SU-DHL-6 (cell line): ENCODE measurements at regions not wholly inside any gene's neighbourhood (a gene's known extent, or its start where the extent isn't known, plus 50 kb on each side); places are given as distances from the start of the nearest gene placed in this dataset.
A peak's percentile ranks its signal among the peaks of the same experiment; 100 is the strongest.

Experiments
- H2AFZ ChIP-seq: fragments of 200-600 bp; sonication (generic); 2 replicates; pipeline ENCODE4 v1.6.1; 2014; ENCODE audit warnings: low read depth, mild to moderate bottlenecking, moderate library complexity, mixed read lengths, antibody characterized with exemption, low read length; ENCODE audit not compliant: severe bottlenecking
- H3F3A ChIP-seq: fragments of 200-600 bp; shearing (Covaris generic); 2 replicates; pipeline ENCODE4 v1.6.0; 2016; ENCODE audit warnings: antibody characterized with exemption, mild to moderate bottlenecking; ENCODE audit not compliant: insufficient read depth
- H3K27ac ChIP-seq: fragments of 200-600 bp; sonication (generic); 2 replicates; pipeline ENCODE4 v1.5.1; 2016; ENCODE audit warnings: low read depth, mild to moderate bottlenecking, low read length, moderate library complexity, mixed read lengths
- H3K27me3 ChIP-seq: fragments of 200-600 bp; sonication (generic), shearing (Covaris generic); 2 replicates; pipeline ENCODE4 v1.6.0; 2014; ENCODE audit warnings: mild to moderate bottlenecking, low read length
- H3K36me3 ChIP-seq: fragments of 200-600 bp; sonication (generic); 2 replicates; pipeline ENCODE4 v1.6.1; 2014; ENCODE audit warnings: mild to moderate bottlenecking, low read length, mixed read lengths
- H3K4me2 ChIP-seq: fragments of 300-600, 200-600 bp; shearing (Covaris generic), sonication (generic); 2 replicates; pipeline ENCODE4 v1.6.0; 2014; ENCODE audit warnings: low read length, low read depth, mild to moderate bottlenecking; ENCODE audit not compliant: poor library complexity, severe bottlenecking
- H3K4me3 ChIP-seq: fragments of 200-600 bp; sonication (generic); 2 replicates; pipeline ENCODE4 v1.5.1; 2014; ENCODE audit warnings: antibody characterized with exemption, low read length, mild to moderate bottlenecking, mixed read lengths; ENCODE audit not compliant: insufficient read depth, poor library complexity, severe bottlenecking
- H3K79me2 ChIP-seq: fragments of 200-600 bp; sonication (generic); 2 replicates; pipeline ENCODE4 v1.6.1; 2014; ENCODE audit warnings: mild to moderate bottlenecking, low read length, moderate library complexity; ENCODE audit not compliant: insufficient read depth
- H3K9ac ChIP-seq: fragments of 200-600 bp; sonication (generic); 2 replicates; pipeline ENCODE4 v1.7.0; 2014; ENCODE audit warnings: mild to moderate bottlenecking, low read length
- H3K9me2 ChIP-seq: fragments of 200-600 bp; sonication (generic); replicated peaks from 2 replicates; pipeline ENCODE4 v1.6.1; 2014; ENCODE audit warnings: low read length; ENCODE audit not compliant: insufficient read depth
- H3K9me3 ChIP-seq: fragments of 200-600 bp; sonication (generic); 2 replicates; pipeline ENCODE4 v1.6.1; 2014; ENCODE audit warnings: low read length, mixed read lengths; ENCODE audit not compliant: insufficient read depth
- H4K20me1 ChIP-seq: fragments of 200-600 bp; sonication (generic); 2 replicates; pipeline ENCODE4 v1.6.1; 2014; ENCODE audit warnings: low read depth, mild to moderate bottlenecking, antibody characterized with exemption, low read length, moderate library complexity, mixed read lengths
- EZH2phosphoT487 ChIP-seq: fragments of 200-600 bp; sonication (generic), shearing (Covaris generic); conservative IDR thresholded peaks from 2 replicates; pipeline ENCODE4 v1.6.1; 2018; ENCODE audit warnings: mild to moderate bottlenecking, antibody characterized with exemption, low read length, moderate library complexity, mixed read lengths
- TF ChIP-seq, protein P1 (sequence below): fragments of 200-600 bp; sonication (generic); IDR thresholded peaks from one replicate; pipeline ENCODE4 v1.5.1; 2017; ENCODE audit warnings: antibody characterized with exemption, mild to moderate bottlenecking, low read length, moderate library complexity; ENCODE audit not compliant: insufficient read depth, poor library complexity, severe bottlenecking

DNA sequence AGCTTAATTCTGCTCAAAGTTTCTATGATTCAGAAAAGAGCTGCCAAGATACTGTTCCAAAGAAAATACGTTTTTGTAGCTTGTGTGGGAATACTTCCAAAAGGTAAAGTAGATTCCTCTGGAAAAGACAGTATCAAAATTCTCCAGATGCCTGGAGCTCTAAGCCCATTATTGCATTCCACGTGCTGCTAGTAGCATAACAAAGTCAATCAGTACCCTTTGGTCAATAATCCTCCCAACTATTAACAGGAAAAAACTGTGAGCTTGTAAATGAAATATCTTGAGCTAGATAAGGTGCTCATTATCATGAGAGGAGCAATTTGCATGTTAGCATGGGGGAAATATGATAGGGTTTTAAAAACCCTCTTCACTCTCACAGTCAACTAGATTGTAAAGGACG, 229.5 kb upstream of the TYRP1 start:
- no peak overlapping the region for H3K4me2 ChIP-seq
- H3K9me3 ChIP-seq: no peaks in the 10 kb centered on the region
- no peak overlapping the region for H3K27ac ChIP-seq
- no peak for TF ChIP-seq EZH2phosphoT487
- TF ChIP-seq, protein P1, sequence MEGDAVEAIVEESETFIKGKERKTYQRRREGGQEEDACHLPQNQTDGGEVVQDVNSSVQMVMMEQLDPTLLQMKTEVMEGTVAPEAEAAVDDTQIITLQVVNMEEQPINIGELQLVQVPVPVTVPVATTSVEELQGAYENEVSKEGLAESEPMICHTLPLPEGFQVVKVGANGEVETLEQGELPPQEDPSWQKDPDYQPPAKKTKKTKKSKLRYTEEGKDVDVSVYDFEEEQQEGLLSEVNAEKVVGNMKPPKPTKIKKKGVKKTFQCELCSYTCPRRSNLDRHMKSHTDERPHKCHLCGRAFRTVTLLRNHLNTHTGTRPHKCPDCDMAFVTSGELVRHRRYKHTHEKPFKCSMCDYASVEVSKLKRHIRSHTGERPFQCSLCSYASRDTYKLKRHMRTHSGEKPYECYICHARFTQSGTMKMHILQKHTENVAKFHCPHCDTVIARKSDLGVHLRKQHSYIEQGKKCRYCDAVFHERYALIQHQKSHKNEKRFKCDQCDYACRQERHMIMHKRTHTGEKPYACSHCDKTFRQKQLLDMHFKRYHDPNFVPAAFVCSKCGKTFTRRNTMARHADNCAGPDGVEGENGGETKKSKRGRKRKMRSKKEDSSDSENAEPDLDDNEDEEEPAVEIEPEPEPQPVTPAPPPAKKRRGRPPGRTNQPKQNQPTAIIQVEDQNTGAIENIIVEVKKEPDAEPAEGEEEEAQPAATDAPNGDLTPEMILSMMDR: no peak
- H3K9ac ChIP-seq: no peak overlapping the region
- H2AFZ ChIP-seq: no peak overlapping the region
- no peak overlapping the region for H3K4me3 ChIP-seq
- H4K20me1 ChIP-seq: no peaks in the 10 kb centered on the region
- H3K27me3 ChIP-seq: no peaks in the 10 kb centered on the region
- H3K36me3 ChIP-seq: no peaks in the 10 kb centered on the region
- no peaks in the 10 kb centered on the region for H3F3A ChIP-seq
- H3K9me2 ChIP-seq: no peaks in the 10 kb centered on the region
- H3K79me2 ChIP-seq: no peaks in the 10 kb centered on the region

DNA sequence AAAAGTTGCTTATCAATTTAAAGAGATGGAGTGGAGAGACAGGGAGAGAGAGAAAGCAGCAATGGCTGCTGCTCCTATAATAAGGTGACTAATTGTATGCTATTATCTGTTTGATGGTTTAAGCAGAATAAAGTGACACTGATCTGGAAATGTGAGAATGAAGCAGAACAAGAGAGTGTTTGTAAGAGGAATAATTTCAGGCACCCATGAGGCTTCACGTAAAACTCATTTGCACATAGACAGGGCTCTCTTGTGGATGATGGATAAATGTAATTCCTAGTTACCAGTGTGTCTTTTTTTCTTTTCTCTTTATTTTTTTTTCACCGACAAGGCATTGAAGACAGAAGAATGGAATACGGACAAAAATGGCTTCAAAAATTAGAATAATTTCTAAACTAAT, 228.8 kb upstream of the TYRP1 start:
- no peaks in the 10 kb centered on the region for H3K27me3 ChIP-seq
- H2AFZ ChIP-seq: no peak overlapping the region
- TF ChIP-seq, protein P1: no peak
- TF ChIP-seq EZH2phosphoT487: no peak
- H3K4me3 ChIP-seq: no peak overlapping the region
- no peak overlapping the region for H3K27ac ChIP-seq
- no peak overlapping the region for H3K4me2 ChIP-seq
- no peaks in the 10 kb centered on the region for H3K36me3 ChIP-seq
- no peak overlapping the region for H3K9ac ChIP-seq
- no peaks in the 10 kb centered on the region for H3F3A ChIP-seq
- H3K9me2 ChIP-seq: no peaks in the 10 kb centered on the region
- no peaks in the 10 kb centered on the region for H3K9me3 ChIP-seq
- H4K20me1 ChIP-seq: no peaks in the 10 kb centered on the region
- no peaks in the 10 kb centered on the region for H3K79me2 ChIP-seq

DNA sequence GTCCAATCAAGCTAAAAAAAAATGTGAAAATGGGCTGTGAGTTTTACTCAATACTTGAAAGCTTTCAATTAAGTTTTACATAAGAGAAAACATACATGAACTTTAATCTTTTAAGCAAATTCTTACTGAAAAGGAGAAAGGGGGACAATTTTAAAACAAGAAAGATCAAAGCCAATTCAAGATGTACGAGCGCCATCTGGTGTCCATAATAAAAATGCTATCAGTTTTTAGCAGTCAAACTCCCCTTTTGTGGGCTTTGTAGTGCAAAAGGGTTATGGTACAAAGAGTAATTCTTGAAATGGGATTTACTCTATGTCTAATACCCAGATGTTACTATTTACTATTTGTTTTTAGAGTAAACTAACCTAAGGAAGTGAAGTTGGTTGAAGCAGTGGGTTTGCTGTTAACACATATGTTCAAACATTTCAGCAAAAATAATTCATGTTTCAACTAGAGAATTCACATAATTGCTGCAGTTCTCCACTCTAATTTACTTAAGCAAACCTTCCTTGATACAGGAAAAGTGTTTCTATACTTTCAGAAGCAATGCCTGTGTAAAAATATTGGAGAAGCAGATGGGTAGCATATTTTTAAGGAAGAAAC, 228.2 kb upstream of the TYRP1 start:
- Histone ChIP-seq H3K4me3 (no peak overlapping the region), H3K36me3 (no peaks in the 10 kb centered on the region), H3K9me2 (no peaks in the 10 kb centered on the region), H3F3A (no peaks in the 10 kb centered on the region), H3K9ac (no peak overlapping the region), H3K27me3 (no peaks in the 10 kb centered on the region), H3K4me2 (no peak overlapping the region), H4K20me1 (no peaks in the 10 kb centered on the region), H3K79me2 (no peaks in the 10 kb centered on the region), H2AFZ (no peak overlapping the region), H3K9me3 (no peaks in the 10 kb centered on the region), H3K27ac (no peak overlapping the region)
- no peak for TF ChIP-seq EZH2phosphoT487
- TF ChIP-seq, protein P1: peak; percentile 58

DNA sequence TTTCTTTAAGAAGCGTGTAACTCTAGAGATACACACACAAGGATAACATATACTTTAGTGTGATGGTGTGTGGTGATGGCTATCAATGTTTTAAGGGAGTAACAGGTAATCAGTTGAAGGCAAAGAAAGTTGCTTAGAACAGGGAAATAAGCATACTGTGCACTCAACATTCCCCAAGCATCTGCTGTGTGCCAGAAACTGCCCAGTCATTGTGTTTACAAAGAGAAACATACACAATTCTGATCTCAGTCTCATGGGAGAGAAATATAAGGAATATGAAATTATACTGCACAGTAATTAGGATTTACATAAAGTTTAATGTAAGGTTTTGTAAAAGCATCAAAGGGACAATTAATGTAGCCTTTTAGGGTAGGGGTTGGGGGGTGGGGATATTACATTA, 224.1 kb upstream of the TYRP1 start:
- Histone ChIP-seq H3K9ac (no peak overlapping the region), H3K27ac (no peak overlapping the region), H3K79me2 (no peaks in the 10 kb centered on the region), H3K27me3 (no peaks in the 10 kb centered on the region), H4K20me1 (no peaks in the 10 kb centered on the region), H3K4me2 (no peak overlapping the region), H3F3A (no peaks in the 10 kb centered on the region), H3K4me3 (no peak overlapping the region), H3K36me3 (no peaks in the 10 kb centered on the region), H2AFZ (no peak overlapping the region), H3K9me2 (no peaks in the 10 kb centered on the region), H3K9me3 (no peaks in the 10 kb centered on the region)
- TF ChIP-seq EZH2phosphoT487: no peak
- TF ChIP-seq, protein P1: no peak
